ENCODE measurements at regions not wholly inside any gene's neighbourhood (a gene's known extent, or its start where the extent isn't known, plus 50 kb on each side); places are given as distances from the start of the nearest gene placed in this dataset.

- TF ChIP-seq, protein P1, sequence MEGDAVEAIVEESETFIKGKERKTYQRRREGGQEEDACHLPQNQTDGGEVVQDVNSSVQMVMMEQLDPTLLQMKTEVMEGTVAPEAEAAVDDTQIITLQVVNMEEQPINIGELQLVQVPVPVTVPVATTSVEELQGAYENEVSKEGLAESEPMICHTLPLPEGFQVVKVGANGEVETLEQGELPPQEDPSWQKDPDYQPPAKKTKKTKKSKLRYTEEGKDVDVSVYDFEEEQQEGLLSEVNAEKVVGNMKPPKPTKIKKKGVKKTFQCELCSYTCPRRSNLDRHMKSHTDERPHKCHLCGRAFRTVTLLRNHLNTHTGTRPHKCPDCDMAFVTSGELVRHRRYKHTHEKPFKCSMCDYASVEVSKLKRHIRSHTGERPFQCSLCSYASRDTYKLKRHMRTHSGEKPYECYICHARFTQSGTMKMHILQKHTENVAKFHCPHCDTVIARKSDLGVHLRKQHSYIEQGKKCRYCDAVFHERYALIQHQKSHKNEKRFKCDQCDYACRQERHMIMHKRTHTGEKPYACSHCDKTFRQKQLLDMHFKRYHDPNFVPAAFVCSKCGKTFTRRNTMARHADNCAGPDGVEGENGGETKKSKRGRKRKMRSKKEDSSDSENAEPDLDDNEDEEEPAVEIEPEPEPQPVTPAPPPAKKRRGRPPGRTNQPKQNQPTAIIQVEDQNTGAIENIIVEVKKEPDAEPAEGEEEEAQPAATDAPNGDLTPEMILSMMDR (IDR thresholded peaks at IDR 0.05) = no peak
- TF ChIP-seq POLR2A (IDR thresholded peaks at IDR 0.05) = no peak
Observed at GRCh38 chr11:128058580-128059208, 528.7 kb downstream of the ETS1 start.

All from body of pancreas (tissue), 4 donors.